GM13976 (cell line): ENCODE measurements at regions not wholly inside any gene's neighbourhood (a gene's known extent, or its start where the extent isn't known, plus 50 kb on each side); places are given as distances from the start of the nearest gene placed in this dataset.
"Not testable (repeated sequence)": the region's sequence is repeated elsewhere in the genome, so short reads cannot be mapped to it uniquely, and the experiment has no call there.

Source experiments
- DNase-seq: peaks from one replicate; pipeline ENCODE4 v3.0.0; 2012; ENCODE audit warnings: low spot score
- in situ Hi-C: fragments of 300-500 bp; cut with MboI; formaldehyde crosslinking; loops from one replicate; pipeline ENCODE4 v1.12.0; 2022; ENCODE audit warnings: low sequenced_read_pairs, mixed read lengths, inconsistent platforms; ENCODE audit not compliant: unreplicated experiment
- TF ChIP-seq, protein P1 (sequence below): IDR thresholded peaks from 2 replicates; pipeline ENCODE4 v1.5.1; 2012; ENCODE audit warnings: borderline replicate concordance, mild to moderate bottlenecking; ENCODE audit not compliant: insufficient read depth; ENCODE audit errors: extremely low read depth, missing control alignments, control extremely low read depth

DNA sequence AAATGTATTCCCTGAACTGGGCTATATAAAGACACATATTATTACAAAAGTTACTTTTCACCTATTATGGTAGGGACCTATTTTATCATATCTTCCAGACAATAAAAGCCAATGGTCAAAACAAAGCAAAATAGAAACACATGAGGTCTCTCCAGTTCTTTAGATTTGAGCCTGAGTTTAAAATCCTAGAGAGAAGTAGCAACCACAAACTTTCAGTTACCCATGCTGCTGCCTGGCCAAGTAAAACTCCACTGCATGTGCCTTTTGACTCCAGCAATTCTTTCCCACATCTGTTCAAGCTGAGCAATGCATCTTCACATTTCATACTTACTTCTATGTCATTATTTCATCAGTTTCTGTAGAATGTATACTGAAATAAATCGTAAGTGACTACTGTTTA is 405.3 kb downstream of the STK39 start:
- in situ Hi-C loops, result no loop called here
- TF ChIP-seq, protein P1, sequence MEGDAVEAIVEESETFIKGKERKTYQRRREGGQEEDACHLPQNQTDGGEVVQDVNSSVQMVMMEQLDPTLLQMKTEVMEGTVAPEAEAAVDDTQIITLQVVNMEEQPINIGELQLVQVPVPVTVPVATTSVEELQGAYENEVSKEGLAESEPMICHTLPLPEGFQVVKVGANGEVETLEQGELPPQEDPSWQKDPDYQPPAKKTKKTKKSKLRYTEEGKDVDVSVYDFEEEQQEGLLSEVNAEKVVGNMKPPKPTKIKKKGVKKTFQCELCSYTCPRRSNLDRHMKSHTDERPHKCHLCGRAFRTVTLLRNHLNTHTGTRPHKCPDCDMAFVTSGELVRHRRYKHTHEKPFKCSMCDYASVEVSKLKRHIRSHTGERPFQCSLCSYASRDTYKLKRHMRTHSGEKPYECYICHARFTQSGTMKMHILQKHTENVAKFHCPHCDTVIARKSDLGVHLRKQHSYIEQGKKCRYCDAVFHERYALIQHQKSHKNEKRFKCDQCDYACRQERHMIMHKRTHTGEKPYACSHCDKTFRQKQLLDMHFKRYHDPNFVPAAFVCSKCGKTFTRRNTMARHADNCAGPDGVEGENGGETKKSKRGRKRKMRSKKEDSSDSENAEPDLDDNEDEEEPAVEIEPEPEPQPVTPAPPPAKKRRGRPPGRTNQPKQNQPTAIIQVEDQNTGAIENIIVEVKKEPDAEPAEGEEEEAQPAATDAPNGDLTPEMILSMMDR, result no peak
- no peak for DNase-seq

DNA sequence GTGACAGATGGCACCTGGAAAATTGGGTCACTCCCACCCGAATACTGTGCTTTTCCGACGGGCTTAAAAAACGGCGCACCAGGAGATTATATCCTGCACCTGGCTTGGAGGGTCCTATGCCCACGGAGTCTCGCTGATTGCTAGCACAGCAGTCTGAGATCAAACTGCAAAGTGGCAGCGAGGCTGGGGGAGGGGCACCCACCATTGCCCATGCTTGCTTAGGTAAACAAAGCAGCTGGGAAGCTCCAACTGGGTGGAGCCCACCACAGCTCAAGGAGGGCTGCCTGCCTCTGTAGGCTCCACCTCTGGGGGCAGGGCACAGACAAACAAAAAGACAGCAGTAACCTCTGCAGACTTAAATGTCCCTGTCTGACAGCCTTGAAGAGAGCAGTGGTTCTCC is 412.1 kb downstream of the STK39 start:
- in situ Hi-C loops, DNase-seq: not testable (repeated sequence)

DNA sequence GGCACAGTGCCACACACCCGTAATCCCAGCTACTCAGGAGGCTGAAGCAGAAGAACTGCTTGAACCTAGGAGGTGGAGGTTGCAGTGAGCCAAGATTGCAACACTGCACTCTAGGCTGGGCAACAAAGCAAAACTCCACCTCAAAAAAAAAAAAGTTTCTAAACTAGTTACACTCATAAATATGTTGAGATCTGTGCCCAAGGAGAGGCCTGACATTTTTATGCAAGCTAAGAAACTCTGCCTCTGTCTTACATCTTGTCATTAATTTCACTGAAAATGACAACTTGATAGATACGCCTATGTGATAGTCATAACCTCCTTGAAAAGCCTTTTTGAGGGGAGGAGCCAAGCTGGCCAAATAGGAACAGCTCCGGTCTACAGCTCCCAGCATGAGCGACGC is 412.7 kb downstream of the STK39 start:
- DNase-seq, result no peak
- in situ Hi-C loops, result no loop called here
- TF ChIP-seq, protein P1, result no peak

DNA sequence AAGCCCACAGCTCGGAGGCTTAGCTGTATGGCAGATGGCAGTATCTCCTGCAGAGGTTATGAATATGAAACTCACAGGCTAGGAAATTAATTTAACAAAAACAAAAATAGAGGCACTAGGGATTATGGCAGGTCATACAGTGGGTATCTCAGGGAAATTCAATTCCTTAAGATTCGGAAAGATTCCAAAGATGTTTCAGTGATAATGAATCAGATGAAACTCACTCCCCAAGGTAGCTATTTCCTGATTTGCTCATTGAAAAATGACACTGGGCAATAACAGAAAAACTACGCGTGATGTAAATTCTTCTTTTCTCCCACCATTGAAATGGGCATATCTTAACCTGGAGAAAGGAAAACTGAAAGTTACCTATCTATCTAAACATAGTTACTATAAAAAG is 414.1 kb downstream of the STK39 start:
- TF ChIP-seq, protein P1, result no peak
- no peak for DNase-seq
- in situ Hi-C loops, result no loop called here

DNA sequence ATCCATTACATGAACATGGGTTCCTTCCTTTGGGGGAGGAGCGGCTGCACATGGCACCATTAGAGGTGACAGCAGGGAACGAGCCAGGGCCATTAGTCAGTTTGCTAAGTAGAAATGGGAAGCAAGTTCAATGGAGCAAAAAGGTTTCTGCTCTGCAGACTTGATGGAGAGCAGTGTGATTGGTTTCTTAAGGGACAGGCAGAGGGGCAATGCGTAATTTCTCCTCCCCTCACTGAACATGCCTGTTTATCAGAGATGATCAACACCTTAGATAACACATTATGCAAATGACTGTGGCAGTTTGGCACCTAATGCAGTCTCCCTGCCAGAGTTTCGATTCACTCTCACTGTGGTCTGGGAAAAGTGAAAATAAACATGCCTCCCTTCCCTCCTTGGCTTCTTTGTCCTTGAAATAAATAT is 414.5 kb downstream of the STK39 start:
- no peak for DNase-seq

DNA sequence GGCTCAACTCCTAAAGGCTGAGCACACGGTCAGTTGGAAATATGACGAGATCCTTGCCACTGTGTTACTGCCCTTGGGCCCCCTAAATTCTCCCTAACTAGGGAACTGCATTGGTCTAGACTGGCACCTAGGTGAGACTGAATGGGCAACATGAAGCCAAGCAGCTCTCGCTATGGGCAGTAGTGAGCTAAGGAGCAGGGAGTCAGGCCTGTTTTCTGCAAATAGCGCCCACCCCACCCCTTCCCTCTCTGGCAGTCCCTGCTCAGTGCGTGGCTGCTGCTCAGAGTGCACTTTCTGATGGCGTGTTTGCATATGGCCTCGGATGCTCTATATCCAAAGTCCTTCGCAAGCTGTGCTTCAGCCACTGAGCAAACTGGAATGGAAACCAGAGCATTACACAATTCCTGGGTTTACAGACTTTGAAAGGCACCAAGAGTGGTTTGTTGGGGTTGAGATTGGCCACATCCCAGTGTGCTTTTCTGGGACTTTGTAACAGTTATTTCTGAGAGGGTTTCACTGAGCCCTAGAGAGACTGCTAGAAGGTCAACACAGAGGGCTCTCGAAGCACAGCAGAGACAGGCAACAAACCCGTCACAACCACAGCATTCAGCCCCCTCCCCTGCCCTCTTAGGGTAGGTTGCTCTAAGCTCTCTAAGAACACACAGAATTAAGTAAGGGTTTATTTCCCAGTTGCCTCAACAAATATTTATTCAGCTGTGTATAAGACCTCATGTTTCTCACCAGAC is 419.9 kb downstream of the STK39 start:
- no peak for DNase-seq
- TF ChIP-seq, protein P1, result no peak
- in situ Hi-C loops, result no loop called here

More for the DNA sequence above, 414.5 kb downstream of the STK39 start:
- TF ChIP-seq, protein P1, result no peak
- in situ Hi-C loops, result no loop called here

DNA sequence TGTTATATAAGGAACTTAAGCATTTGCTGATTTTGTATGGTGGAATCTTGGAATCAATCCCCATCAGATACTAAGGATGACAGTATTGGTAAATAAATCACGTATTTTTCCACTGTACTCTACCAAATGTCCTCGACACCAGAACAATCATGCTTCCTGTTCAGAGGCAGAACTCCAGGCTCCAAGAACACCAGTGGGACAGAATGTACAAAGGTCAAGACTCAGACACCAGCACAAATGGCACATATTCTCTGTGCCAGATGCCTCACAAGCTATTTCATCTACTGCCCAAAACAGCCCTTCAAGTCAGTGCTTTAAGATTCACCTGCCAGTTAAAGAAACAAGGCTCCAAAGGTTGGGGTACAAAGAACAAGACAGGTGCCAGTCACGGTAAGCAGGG is 420.5 kb downstream of the STK39 start:
- TF ChIP-seq, protein P1, result no peak
- DNase-seq, result no peak
- in situ Hi-C loops, result no loop called here
